ENCODE measurements at regions not wholly inside any gene's neighbourhood (a gene's known extent, or its start where the extent isn't known, plus 50 kb on each side); places are given as distances from the start of the nearest gene placed in this dataset.

DNA sequence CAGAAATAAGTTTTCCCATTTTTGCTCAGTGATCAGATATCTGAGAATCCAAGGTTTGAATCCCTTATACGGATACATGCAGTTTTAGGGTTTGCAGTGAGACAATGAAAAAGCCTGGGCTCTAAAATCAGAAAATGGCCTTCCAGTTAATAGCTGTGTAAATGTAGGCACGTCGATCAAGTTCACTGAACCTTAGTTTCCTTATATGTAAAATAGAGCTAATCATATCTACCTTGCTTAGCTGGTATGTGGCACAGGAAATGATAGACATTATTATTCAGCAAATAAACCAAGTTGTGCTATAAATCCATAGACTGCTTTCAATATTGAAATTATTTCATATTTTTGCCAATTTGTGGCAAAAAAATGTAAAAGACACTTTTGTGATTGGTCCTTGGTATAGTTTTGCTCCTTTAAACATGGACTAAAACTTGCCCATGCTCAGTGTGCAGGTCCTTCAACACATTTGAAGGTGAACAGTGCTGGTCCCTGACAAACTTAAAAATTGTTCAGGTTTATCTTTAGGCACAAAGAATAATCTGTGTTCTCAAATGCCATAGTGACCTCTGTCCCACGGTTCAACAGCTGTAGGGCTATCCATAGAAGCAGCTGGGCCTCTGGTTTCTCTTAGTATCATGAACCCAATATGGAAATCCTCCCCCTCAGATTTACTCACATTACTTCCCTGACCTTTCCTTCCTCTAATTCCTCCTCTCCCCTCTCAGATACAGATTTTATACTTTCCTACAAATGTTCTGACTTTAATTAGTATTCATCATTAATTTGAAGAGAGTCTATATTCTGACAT lies 51.0 kb downstream of the CCDC54 start:
- DNase-seq (ENCODE audit: extremely low read depth, low read depth): no peak

- DNase-seq (ENCODE audit: extremely low read depth, low read depth): peak; percentile 72
Measured at GRCh38 chr3:107429320-107430181, 52.3 kb downstream of the CCDC54 start.

DNA sequence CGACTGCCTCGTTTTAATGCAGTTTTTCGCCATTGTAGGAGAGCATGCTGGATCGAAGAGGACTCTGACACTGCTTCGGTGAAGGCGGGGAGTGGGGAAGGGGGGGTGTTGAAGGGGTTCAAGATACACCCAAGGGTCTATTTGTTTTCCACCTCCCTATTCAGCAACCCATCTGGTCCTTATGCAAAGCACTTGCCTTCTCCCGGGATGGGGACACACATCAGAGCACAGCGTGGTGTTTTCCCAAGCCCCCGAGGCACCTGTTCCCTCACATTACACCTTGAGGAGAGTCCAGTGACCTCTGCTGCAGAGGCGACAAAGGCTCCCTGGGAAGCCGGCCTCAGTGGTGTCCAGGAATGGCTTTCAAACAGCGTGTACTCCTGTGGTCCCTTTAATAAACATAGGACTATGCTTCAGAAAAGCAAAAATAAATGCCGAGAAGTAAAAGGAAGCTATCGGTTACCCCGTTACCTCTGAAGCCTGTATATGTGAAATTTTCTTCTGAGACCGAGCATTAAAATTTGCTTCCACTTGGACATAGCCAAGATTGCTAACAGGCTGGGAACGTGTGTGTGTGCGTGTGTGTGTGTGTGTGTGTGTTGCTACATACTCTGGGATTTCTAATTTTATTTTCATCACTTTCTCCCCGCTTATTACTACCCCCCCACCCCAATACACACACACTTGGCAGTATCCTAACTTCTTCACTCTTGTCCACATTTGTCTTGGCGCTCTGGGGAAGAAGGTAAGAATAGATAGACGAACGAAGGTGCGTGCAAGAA lies 53.2 kb downstream of the CCDC54 start:
- no peak for DNase-seq (ENCODE audit: extremely low read depth, low read depth)

DNA sequence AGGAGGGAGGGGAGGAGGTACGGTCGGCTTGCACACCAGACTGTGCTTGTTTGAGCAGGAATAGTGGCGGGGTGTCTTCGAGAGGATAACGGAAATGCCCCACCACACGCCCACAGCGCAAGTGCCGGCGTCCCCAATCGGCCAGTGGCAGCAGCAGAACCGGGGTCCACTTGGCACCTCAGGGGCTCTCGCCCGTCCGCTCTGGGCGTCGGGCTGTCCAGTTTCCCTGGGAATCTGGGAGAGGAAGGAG lies 53.7 kb downstream of the CCDC54 start:
- DNase-seq (ENCODE audit: extremely low read depth, low read depth): no peak

DNA sequence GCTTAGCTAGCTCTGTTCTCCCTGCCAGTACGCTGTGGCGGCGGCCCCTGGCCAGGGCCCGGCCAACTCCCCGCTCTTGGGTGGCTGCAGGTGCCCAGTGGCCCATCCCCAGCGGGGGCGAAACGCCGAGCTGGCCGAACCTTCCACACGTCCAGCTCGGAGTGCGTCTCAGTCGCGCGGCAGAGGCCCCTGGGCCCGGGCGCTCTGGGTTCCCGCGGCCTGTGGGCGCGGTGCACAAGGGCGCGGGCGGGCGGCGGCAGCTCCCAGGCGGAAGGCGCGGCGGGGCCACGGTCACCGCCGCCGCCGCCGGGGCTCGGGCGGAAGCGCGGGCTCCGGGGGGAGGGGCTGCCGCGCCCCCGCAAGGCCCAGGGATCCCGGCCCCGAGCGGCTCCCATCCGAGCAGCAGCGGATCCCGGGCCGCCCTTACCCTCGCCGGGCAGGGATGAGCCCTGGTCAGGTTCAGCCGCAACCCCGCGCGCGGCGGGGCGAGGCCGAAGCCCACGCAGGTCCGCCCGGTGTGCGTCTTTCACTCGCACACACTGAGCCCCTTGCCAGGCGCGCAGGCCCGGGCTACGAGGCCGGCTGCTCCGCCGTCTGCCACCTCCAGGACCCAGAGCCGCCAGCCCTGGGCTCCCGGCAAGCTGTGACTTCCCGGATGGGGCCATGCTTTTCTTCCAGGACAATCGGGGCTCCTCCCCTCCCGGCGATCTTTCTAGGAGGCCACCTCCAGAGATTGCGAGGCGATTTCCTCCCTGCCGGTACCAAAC lies 54.2 kb downstream of the CCDC54 start:
- DNase-seq (ENCODE audit: extremely low read depth, low read depth): peak; percentile 47

DNA sequence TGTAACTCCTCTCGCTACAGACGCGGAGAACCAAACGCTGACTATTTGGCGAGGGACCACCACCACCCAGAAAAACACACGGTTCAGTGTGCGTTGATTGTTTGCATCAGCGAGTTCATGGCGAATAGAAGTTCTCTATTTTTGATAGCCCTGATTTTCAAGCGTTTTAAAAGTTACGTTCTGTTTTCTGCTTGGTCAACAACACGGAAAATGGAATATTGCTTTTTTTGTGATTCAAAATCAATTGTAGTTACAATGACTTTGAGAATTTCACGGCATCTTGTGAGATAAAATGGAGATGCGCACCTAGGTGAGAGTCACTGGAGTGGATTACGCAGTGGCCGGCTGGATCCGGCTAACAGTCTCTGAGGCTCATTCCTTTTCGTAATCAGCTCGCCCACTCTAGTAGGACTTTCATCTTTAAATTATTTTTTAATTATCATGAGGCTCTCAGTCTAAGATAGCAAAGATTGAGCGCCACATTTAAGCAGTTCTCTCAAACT lies 54.8 kb downstream of the CCDC54 start:
- DNase-seq (ENCODE audit: extremely low read depth, low read depth): no peak

GRCh38 chr3:107432646-107433045 lies 55.4 kb downstream of the CCDC54 start:
- no peak for DNase-seq (ENCODE audit: extremely low read depth, low read depth)

- no peak for DNase-seq (ENCODE audit: extremely low read depth, low read depth)
Measured at GRCh38 chr3:107436029-107436428, 58.8 kb downstream of the CCDC54 start.

- no peak for DNase-seq (ENCODE audit: extremely low read depth, low read depth)
Measured at GRCh38 chr3:107438671-107439070, 61.4 kb downstream of the CCDC54 start.

GRCh38 chr3:107441617-107442016 lies 64.4 kb downstream of the CCDC54 start:
- no peak for DNase-seq (ENCODE audit: extremely low read depth, low read depth)

GRCh38 chr3:107443461-107443860 lies 66.2 kb downstream of the CCDC54 start:
- no peak for DNase-seq (ENCODE audit: extremely low read depth, low read depth)

- DNase-seq (ENCODE audit: extremely low read depth, low read depth): no peak
Measured at GRCh38 chr3:107446706-107447105, 69.5 kb downstream of the CCDC54 start.

GRCh38 chr3:107450254-107450893 lies 72.4 kb upstream of the BBX start:
- no peak for DNase-seq (ENCODE audit: extremely low read depth, low read depth)

GRCh38 chr3:107452436-107452835 lies 70.3 kb upstream of the BBX start:
- no peak for DNase-seq (ENCODE audit: extremely low read depth, low read depth)

DNA sequence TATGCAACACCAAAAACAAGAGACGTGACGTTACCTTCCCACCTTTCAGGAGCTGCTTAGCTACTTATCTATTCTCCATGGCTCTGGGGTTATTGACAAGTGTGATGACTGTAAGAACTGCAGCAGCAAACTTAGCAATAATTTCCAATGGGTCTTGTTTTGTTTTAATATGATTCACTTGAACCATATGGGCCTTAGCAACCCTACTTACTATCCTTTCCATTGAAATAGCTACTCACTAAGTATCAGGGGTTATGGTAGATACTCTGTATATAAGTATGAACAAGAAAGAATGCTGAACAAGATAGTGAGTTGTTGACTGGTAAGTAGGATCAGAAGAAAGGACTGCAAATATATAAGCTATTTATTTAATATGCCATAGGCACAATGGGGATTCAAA lies 69.3 kb upstream of the BBX start:
- no peak for DNase-seq (ENCODE audit: extremely low read depth, low read depth)

DNA sequence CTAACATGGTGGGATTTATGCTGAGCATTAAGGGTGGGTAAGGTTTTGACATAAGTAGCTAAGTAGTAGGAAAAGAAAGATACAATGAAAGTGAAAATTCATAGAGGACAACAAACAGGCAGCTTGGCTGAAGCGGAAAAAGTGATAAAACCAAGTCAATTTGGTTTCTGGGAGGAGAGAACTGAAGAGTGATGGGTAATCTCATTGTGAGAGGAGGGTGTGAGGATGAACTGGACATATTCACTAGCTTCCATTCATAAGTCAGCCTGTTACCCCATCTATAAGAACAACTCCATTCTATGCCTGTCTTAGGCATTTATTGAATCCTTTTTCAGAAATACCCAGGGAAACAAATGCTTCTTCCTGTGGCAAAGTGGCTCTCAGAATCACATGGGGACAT lies 67.1 kb upstream of the BBX start:
- no peak for DNase-seq (ENCODE audit: extremely low read depth, low read depth)

DNA sequence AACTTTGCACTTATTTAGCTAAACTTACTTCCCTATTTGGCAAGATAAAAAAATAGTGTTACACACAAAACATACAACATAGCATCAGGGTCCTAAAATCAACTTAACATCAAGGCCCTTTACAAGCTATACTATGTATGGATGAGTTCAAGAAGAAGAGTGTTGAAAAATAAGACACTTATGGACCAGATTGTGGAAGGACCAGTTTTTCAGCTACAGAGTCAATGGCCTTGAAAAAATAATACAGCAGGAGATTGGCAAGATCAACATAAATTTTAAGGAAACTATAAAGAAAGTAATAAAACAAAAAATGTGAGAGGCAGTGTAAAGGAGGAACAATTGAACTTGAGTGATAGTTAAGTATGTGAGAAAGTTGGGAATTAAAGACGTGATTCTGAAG lies 66.3 kb upstream of the BBX start:
- no peak for DNase-seq (ENCODE audit: extremely low read depth, low read depth)

DNA sequence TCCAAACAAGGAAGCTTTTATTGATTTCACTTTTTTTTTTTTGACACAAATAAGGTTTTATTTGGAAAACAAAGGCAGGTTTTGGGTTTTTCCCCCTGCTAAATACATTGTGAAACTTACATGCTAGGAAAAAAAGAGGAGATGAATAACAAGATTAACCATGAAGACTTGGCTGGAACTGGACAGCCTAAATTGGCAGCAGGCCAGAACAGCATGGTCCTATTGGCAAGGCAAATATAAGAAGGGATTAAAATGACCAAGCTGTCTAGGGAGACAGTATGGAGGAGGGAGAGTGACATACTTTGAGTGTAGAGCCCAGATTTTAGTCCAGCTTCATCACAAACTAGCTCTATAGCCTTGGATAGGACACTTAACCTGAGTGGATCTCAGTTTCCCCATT lies 63.9 kb upstream of the BBX start:
- DNase-seq (ENCODE audit: extremely low read depth, low read depth): no peak

DNA sequence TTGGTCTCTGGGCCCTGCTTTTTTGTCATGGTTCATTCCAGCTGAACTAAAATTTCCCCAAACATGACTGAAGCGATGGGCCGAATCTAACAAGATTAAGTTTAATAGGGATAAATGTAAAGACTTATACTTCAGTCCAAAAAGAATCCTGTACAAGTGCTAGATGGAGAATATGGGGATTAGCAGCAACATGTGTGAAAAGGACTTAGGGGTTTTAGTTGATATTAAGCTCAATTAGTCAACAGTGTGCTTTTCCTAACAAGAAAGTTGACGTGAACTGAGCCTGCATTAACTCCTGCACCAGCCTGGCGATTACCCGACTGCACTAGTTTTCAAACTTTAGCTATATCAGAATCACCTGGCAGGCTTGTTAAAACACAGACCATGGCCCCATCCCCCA lies 61.0 kb upstream of the BBX start:
- DNase-seq (ENCODE audit: extremely low read depth, low read depth): no peak

DNA sequence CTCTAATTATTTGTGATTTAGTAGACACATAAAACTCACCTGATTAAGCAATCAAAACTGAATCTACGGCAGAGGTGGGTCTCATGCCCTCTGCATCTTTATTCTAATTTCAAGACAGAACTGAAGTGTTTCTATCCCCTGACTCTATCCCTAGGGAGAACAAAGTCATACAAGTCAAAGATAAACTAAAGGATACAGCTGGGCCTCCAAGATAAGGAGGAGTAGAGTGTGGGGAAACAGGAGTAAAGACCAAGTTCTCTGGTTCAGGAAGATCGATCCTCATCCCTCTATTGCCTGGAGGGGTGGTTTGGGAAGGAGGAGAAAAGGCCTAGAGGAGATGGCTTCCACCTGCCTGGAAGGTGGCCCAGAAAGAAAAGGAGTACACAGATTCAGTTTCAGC lies 58.7 kb upstream of the BBX start:
- no peak for DNase-seq (ENCODE audit: extremely low read depth, low read depth)

All from NCI-H460 (cell line).